ENCODE measurements at regions not wholly inside any gene's neighbourhood (a gene's known extent, or its start where the extent isn't known, plus 50 kb on each side); places are given as distances from the start of the nearest gene placed in this dataset.

DNA sequence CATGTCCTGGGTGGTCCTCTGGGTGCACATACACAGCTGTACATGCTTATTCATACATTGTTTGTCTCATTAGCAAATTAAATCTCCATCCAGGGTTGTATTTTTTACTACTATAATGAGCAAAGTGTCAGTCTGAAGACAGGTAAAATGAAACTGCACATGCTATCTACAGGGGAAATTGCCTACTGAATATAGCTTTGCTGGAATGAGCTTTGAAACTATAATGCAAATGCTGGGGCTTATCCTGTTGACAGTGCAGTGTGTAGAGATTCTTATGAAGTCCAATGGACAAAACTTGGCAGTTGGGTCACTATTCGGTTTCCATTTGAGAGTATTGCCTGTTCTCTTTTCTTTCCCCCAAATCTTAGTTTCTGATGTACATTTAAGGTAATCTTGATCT lies 292.8 kb upstream of the LRP1B start:
- TF ChIP-seq SIN3A (IDR thresholded peaks at IDR 0.05; ENCODE audit: borderline replicate concordance, insufficient read depth, low read length): no peak

DNA sequence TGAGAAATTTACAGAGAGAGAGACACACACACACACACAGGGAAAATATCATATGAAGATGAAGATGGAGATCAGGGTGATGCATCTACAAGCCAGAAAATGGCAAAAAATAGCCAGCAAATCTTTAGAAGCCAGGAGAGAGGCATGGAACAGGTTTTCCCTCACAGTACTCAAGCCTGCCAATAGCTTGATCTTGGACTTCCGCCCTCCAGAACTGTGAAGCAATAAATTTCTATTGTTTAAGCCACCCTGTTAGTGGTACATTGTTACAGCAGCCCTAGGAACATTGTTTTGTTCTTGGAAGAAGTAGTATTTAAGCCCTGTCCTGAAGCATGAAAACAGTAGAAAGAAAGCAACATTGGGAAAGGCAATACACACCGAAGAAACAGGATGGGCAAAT lies 292.0 kb upstream of the LRP1B start:
- TF ChIP-seq, protein P1, sequence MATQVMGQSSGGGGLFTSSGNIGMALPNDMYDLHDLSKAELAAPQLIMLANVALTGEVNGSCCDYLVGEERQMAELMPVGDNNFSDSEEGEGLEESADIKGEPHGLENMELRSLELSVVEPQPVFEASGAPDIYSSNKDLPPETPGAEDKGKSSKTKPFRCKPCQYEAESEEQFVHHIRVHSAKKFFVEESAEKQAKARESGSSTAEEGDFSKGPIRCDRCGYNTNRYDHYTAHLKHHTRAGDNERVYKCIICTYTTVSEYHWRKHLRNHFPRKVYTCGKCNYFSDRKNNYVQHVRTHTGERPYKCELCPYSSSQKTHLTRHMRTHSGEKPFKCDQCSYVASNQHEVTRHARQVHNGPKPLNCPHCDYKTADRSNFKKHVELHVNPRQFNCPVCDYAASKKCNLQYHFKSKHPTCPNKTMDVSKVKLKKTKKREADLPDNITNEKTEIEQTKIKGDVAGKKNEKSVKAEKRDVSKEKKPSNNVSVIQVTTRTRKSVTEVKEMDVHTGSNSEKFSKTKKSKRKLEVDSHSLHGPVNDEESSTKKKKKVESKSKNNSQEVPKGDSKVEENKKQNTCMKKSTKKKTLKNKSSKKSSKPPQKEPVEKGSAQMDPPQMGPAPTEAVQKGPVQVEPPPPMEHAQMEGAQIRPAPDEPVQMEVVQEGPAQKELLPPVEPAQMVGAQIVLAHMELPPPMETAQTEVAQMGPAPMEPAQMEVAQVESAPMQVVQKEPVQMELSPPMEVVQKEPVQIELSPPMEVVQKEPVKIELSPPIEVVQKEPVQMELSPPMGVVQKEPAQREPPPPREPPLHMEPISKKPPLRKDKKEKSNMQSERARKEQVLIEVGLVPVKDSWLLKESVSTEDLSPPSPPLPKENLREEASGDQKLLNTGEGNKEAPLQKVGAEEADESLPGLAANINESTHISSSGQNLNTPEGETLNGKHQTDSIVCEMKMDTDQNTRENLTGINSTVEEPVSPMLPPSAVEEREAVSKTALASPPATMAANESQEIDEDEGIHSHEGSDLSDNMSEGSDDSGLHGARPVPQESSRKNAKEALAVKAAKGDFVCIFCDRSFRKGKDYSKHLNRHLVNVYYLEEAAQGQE (IDR thresholded peaks at IDR 0.05; ENCODE audit: insufficient read depth in 1 of 2, low read depth in 2 of 2, low read length in 2 of 2): no peak
- TF ChIP-seq FOXP2 (optimal IDR thresholded peaks at IDR 0.05; ENCODE audit: borderline replicate concordance, extremely low read depth, extremely low read length, insufficient read depth) (no peak), SIN3A (IDR thresholded peaks at IDR 0.05; ENCODE audit: borderline replicate concordance, insufficient read depth, low read length) (no peak), POLR2AphosphoS5 (IDR thresholded peaks at IDR 0.05; ENCODE audit: low read depth, low read length) (no peak), TAF1 (IDR thresholded peaks at IDR 0.05; ENCODE audit: borderline replicate concordance, insufficient read depth, low read length) (no peak)

DNA sequence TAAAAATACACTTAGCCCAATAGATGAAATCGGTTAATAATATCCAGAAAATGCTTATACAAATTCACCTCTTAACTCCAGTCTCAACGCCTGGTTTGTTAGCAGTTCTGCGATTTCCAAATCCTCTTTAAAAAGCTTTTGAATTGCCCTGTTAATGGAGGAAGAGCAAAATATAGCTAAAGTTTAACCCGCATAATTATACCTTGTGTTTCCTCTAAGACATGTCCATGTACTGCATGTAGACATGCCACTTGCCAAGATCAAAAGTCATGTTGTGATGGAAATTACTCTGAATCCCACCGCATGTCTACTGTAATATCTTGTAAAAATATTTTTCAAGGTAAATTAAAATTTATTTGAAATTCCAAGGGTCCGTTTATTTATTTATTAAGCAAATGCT lies 291.2 kb upstream of the LRP1B start:
- TF ChIP-seq POLR2AphosphoS5 (IDR thresholded peaks at IDR 0.05; ENCODE audit: low read depth, low read length) (no peak), SIN3A (IDR thresholded peaks at IDR 0.05; ENCODE audit: borderline replicate concordance, insufficient read depth, low read length) (no peak), FOXP2 (optimal IDR thresholded peaks at IDR 0.05; ENCODE audit: borderline replicate concordance, extremely low read depth, extremely low read length, insufficient read depth) (no peak), TAF1 (IDR thresholded peaks at IDR 0.05; ENCODE audit: borderline replicate concordance, insufficient read depth, low read length) (no peak)
- TF ChIP-seq, protein P1 (IDR thresholded peaks at IDR 0.05; ENCODE audit: insufficient read depth in 1 of 2, low read depth in 2 of 2, low read length in 2 of 2): no peak

DNA sequence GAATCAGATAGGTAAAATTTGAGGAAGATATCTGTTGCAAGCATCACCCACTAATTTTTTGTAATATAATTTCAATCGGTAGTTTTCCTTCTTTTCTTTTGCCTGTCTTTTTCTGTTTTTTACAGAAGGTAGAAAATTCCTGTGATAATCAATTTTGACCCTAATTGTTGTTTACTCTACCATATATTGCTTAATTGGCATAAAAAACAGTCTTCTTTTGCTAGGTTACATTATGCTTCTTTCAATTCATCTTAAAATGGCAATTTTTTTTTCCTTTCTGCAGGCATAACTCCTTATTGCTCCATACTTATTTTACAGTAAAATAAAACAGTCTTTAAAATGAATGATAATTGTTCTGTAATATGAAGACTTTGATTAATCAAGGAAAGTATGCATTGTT lies 286.2 kb upstream of the LRP1B start:
- TF ChIP-seq POLR2AphosphoS5 (IDR thresholded peaks at IDR 0.05; ENCODE audit: low read depth, low read length) (no peak), SIN3A (IDR thresholded peaks at IDR 0.05; ENCODE audit: borderline replicate concordance, insufficient read depth, low read length) (no peak), FOXP2 (optimal IDR thresholded peaks at IDR 0.05; ENCODE audit: borderline replicate concordance, extremely low read depth, extremely low read length, insufficient read depth) (no peak), TAF1 (IDR thresholded peaks at IDR 0.05; ENCODE audit: borderline replicate concordance, insufficient read depth, low read length) (no peak)
- TF ChIP-seq, protein P1 (IDR thresholded peaks at IDR 0.05; ENCODE audit: insufficient read depth in 1 of 2, low read depth in 2 of 2, low read length in 2 of 2): no peak

DNA sequence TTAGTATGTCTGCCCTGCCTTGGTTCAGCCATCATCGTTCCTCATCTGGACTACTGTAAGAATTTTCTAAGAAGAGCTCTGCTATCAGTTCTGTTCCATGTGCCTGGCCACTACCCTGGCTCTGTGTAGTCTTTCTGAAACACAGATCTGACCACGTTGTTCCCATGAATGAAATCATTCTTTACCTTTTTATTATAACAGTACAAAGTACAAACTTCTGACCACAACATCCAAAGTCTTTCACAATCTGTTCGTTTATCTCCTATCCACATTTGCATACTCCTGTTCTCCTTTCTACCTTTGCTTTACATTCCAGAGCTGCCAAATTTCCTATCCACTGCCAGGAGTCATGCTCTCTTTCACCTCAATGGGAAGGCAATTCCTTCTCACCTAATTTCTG lies 284.6 kb upstream of the LRP1B start:
- TF ChIP-seq TAF1 (IDR thresholded peaks at IDR 0.05; ENCODE audit: borderline replicate concordance, insufficient read depth, low read length): no peak
- no peak for TF ChIP-seq SIN3A (IDR thresholded peaks at IDR 0.05; ENCODE audit: borderline replicate concordance, insufficient read depth, low read length)
- TF ChIP-seq, protein P1 (IDR thresholded peaks at IDR 0.05; ENCODE audit: insufficient read depth in 1 of 2, low read depth in 2 of 2, low read length in 2 of 2): no peak
- TF ChIP-seq POLR2AphosphoS5 (IDR thresholded peaks at IDR 0.05; ENCODE audit: low read depth, low read length): no peak
- no peak for TF ChIP-seq FOXP2 (optimal IDR thresholded peaks at IDR 0.05; ENCODE audit: borderline replicate concordance, extremely low read depth, extremely low read length, insufficient read depth)
